GM12878 (cell line): ENCODE measurements at regions not wholly inside any gene's neighbourhood (a gene's known extent, or its start where the extent isn't known, plus 50 kb on each side); places are given as distances from the start of the nearest gene placed in this dataset.

ENCODE experiments used
- GABPA ChIP-seq: IDR thresholded peaks from 2 replicates; pipeline ENCODE4 v1.6.1; 2014; ENCODE audit warnings: antibody characterized with exemption, low read depth, mild to moderate bottlenecking, inconsistent platforms
- POLR2A ChIP-seq: IDR thresholded peaks from 2 replicates; pipeline ENCODE4 v1.6.1; 2011; ENCODE audit warnings: low read depth, mild to moderate bottlenecking, low read length
- TF ChIP-seq, protein P1 (sequence below), 3 experiments: IDR thresholded peaks in 2 of 3; conservative IDR thresholded peaks in 1 of 3; 2 replicates each; pipeline ENCODE4 v1.5.1; 2011; ENCODE audit warnings: low read depth in 3 of 3, low read length in 3 of 3, mild to moderate bottlenecking in 3 of 3, control low read depth in 2 of 3, moderate library complexity in 2 of 3, inconsistent platforms in 1 of 3, mixed read lengths in 1 of 3; ENCODE audit not compliant: control insufficient read depth in 2 of 3, insufficient read depth in 1 of 3; ENCODE audit errors: extremely low read depth in 1 of 3

DNA sequence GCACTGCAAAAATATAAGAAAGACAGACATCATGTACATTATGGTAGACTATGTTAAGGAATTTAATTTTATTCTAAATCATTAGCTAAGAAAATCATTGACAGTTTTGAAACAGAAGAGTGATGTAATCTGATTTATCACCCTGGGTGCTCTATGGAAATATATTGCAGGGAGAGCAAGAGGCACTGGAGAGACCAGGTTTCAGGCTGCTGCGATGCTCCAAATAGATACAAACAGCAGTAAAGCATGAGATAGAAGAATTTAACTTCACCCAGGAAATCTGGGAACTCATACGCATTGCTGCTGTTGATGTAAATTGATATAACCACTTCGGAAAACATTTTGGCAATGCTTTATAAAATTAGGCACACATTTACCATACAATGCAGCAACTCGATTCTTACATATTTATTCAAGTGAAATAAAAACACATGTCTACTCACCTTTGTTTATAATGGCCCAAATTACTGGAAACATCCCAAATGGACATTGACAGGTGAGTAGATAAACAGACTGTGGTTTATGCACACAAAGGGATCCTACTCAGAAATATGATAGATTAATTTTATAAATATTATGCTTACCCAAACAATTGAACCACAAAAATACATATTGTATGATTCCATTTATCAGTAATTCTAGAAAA, 535.1 kb upstream of the CHORDC1 start:
- TF ChIP-seq, protein P1, sequence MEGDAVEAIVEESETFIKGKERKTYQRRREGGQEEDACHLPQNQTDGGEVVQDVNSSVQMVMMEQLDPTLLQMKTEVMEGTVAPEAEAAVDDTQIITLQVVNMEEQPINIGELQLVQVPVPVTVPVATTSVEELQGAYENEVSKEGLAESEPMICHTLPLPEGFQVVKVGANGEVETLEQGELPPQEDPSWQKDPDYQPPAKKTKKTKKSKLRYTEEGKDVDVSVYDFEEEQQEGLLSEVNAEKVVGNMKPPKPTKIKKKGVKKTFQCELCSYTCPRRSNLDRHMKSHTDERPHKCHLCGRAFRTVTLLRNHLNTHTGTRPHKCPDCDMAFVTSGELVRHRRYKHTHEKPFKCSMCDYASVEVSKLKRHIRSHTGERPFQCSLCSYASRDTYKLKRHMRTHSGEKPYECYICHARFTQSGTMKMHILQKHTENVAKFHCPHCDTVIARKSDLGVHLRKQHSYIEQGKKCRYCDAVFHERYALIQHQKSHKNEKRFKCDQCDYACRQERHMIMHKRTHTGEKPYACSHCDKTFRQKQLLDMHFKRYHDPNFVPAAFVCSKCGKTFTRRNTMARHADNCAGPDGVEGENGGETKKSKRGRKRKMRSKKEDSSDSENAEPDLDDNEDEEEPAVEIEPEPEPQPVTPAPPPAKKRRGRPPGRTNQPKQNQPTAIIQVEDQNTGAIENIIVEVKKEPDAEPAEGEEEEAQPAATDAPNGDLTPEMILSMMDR (IDR thresholded peaks at IDR 0.05 in 2 of 3, conservative IDR thresholded peaks at IDR 0.05 in 1 of 3; ENCODE audit: control insufficient read depth in 2 of 3, extremely low read depth in 1 of 3, insufficient read depth in 1 of 3, low read depth in 3 of 3, low read length in 3 of 3) = no peak
- TF ChIP-seq POLR2A (no peak), GABPA (no peak)
